GM12875 (cell line): ENCODE measurements at regions not wholly inside any gene's neighbourhood (a gene's known extent, or its start where the extent isn't known, plus 50 kb on each side); places are given as distances from the start of the nearest gene placed in this dataset.

Experiments used
- H3K4me3 ChIP-seq: one replicate; pipeline ENCODE4 v1.5.1; 2011; ENCODE audit warnings: low read depth, low read length, control low read depth
- TF ChIP-seq, protein P1 (sequence below): IDR thresholded peaks from 2 replicates; pipeline ENCODE4 v1.5.1; 2011; ENCODE audit warnings: low read depth, mild to moderate bottlenecking, control low read depth, inconsistent platforms, low read length, moderate library complexity, borderline replicate concordance; ENCODE audit not compliant: insufficient read depth

DNA sequence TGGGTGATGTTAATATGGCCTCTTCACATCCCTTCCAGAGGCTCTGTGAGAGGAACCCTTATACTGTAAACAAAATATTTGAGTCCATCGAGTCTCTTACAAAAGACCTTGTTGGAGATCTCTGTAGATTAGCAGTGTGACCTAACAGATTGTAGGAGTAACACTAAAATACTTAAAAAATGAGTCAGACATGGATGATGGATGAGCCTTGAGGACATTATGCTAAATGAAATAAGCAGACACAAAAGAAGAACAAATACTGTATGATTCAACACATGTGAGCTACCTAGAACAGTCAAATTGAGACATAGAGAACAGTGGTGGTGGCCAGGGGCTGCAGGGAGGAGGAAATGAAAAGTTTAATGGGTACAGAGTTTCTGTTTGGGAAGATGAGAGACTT is 152.2 kb upstream of the UBL3 start:
- H3K4me3 ChIP-seq = no peak overlapping the region
- TF ChIP-seq, protein P1, sequence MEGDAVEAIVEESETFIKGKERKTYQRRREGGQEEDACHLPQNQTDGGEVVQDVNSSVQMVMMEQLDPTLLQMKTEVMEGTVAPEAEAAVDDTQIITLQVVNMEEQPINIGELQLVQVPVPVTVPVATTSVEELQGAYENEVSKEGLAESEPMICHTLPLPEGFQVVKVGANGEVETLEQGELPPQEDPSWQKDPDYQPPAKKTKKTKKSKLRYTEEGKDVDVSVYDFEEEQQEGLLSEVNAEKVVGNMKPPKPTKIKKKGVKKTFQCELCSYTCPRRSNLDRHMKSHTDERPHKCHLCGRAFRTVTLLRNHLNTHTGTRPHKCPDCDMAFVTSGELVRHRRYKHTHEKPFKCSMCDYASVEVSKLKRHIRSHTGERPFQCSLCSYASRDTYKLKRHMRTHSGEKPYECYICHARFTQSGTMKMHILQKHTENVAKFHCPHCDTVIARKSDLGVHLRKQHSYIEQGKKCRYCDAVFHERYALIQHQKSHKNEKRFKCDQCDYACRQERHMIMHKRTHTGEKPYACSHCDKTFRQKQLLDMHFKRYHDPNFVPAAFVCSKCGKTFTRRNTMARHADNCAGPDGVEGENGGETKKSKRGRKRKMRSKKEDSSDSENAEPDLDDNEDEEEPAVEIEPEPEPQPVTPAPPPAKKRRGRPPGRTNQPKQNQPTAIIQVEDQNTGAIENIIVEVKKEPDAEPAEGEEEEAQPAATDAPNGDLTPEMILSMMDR = no peak

- TF ChIP-seq, protein P1 = no peak
- H3K4me3 ChIP-seq = no peak overlapping the region
Observed at GRCh38 chr13:30000370-30000765, 150.0 kb upstream of the UBL3 start.

DNA sequence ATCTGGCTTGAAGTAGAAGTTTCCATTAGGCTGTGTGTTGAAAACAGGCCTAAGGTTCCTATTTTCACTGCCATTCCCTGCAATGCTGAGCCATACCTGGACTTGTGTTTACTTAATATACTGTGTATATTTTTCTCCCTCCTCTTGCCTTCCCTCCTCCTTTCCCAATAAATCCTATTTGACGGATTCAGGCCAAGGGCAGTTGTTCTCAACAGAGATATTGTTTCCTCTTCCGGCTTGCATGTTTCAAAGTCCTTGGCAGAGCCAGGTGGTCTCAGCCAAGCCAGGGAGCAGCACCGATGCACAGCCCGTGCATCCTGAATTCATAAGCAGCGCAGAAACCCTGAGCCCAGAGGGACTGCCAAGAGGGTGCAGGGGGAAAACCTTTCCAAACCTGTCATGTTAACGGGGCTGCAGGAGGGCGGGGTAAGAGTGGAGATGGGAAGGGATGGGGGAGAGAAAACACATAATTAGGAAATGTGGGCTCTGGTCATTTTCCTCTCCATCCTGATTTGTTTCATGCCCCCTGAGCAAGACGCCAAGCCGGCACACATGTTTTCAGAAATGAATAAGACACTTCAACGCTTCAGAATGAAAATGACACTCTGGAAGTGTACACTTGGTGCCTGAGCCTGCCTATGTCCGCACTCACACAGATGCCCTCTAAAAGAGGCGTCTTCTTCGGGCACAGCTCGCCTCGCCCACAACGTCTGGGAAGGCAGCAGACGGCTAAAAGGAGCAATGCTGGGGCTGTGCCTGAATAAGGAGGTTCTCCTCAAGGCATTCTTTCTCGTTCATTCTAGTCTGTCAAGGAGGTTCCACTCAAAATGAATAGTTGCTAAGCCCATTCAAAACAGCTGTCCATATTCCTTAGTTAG is 149.3 kb upstream of the UBL3 start:
- TF ChIP-seq, protein P1 = no peak
- no peak overlapping the region for H3K4me3 ChIP-seq

DNA sequence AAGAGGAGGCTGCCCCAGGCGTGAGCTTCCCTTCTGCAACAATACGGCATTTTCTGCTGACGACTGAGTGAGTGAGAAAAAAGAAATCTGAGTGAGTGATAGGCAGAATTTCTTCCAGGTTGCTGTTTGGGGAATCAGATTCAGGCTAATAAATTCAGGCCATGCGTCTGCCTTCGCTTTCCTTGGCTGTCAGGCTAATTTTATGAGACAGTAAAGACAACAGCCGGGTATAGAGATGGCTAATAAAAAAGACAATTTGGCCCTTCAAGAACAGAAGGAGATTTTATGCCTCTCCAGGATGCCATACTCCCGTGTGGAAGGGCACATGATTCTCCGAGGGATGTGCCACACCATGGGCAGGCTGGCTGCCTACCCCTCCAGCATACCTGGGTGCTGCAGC is 145.9 kb upstream of the UBL3 start:
- TF ChIP-seq, protein P1 = no peak
- H3K4me3 ChIP-seq = no peak overlapping the region

DNA sequence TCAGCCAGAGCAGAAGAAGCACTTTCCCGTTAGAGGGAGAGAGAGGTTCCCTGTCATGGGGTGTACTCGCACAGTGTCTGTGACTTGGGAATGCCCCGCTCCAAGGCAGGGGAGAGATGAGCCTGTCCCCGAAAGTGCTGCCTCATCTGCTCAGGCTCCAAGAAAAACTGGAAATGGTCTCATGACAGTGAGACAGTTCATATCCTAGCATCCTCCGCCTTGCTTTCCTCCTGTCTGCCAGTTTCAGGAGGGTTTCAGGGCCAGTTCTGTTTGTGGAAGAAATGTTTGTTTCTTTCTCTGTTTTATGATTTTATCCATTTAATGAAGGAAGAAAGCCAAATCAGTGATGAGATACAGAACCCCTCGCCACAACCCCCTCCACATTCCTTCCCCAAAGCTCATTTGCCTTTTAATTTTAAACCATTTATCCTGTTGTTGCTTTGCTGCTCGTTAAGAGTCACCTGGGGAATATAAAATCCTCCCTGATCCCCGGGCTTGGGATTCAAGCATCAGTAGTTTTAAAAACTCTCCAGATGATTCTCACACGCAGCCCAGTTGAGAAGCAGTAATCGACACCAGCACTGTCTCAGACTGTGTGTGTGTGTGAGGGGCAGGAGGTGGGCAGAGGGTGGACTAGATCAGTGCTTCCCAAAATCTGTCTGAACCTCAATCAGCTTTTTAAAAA is 144.6 kb upstream of the UBL3 start:
- TF ChIP-seq, protein P1 = no peak
- no peak overlapping the region for H3K4me3 ChIP-seq

DNA sequence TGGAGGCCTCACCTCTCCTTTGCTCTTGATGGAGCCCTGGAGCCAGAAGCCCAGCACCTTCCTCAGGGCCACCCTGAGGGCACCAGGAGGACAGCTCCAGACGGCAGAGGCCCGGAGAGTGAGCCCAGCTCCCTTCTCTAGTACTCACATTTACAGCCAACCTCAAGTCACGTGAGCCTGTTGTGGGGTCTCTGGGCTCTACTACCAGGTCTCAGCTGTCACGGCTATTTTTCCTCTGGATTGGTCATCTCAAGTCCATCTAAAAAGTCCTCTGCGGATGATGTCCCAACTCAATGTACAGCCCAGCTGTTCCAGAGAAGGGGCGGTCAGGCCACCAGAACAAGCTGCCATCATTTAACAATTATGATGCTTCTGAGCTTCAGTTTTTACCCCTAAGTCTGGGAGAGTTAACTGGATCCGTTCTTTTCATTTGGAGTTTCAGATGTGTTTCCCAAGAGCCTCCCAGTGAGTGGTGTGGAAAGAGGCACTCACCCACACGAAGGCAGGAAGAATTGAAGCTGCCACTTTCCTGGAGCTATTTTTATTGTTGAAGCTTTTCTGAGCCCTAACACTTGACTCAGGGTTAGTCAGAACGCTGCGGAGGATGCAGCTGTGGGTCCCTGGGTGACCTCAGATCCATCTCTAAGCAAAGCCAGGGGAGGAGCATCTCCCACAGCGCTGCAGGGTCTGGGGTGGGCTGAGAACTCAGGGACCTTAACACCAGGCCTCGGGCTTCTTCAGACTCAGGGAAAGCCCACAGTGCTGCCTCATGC is 143.5 kb upstream of the UBL3 start:
- TF ChIP-seq, protein P1 = no peak
- H3K4me3 ChIP-seq = no peak overlapping the region
